ENCODE measurements at regions not wholly inside any gene's neighbourhood (a gene's known extent, or its start where the extent isn't known, plus 50 kb on each side); places are given as distances from the start of the nearest gene placed in this dataset.

DNA sequence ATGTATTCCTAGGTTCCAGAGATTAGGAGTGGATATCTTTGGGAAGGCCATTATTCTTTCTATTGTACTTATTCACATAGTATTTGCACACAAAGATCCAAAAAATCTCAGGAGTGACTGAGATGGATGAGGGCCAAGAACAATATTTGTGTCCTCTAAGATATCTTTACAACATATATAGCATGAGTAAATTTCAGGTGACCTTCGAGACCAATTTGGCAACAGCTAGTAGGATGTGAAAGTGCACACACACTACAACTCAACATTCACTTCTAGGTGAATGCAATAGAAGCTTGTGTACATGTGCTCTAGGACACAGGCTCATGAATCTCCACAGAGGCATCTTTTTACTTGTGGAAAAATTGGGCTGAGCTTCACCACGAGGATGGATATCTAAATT lies 224.0 kb downstream of the C1orf94 start:
- CTCF ChIA-PET: no interaction called here
- H4K20me1 ChIP-seq (replicated peaks; ENCODE audit: control insufficient read depth, extremely low read depth, insufficient read depth, low read length): no peaks in the 10 kb centered on the region
- FAIRE-seq (no peak), DNase-seq (ENCODE audit: low read depth, low spot score) (no peak)
- H3K36me3 ChIP-seq (ENCODE audit: control insufficient read depth in 2 of 2, extremely low read depth in 1 of 2, insufficient read depth in 2 of 2, low read length in 2 of 2): no peaks in the 10 kb centered on the region
- no peak overlapping the region for H3K27ac ChIP-seq (ENCODE audit: insufficient read depth, low read depth, low read length)
- no peak overlapping the region for H3K4me3 ChIP-seq (replicated peaks in 1 of 3; ENCODE audit: insufficient read depth in 1 of 3, low read depth in 1 of 3, low read length in 3 of 3)
- H3K9me3 ChIP-seq (replicated peaks; ENCODE audit: control insufficient read depth, insufficient read depth, low read length): no peaks in the 10 kb centered on the region
- dilution Hi-C loops (cut with MboI; ENCODE audit: extremely low pct_ligation_motif_present, low sequenced_read_pairs): no loop called here
- H3K4me2 ChIP-seq (ENCODE audit: insufficient read depth, low read length): no peak overlapping the region
- TF ChIP-seq, protein P1, sequence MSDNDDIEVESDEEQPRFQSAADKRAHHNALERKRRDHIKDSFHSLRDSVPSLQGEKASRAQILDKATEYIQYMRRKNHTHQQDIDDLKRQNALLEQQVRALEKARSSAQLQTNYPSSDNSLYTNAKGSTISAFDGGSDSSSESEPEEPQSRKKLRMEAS (IDR thresholded peaks at IDR 0.05; ENCODE audit: insufficient read depth, insufficient read length): no peak
- TF ChIP-seq FOS (IDR thresholded peaks at IDR 0.05; ENCODE audit: borderline replicate concordance, insufficient read depth, low read length) (no peak), JUN (IDR thresholded peaks at IDR 0.05; ENCODE audit: borderline replicate concordance, insufficient read depth, insufficient read length, low read depth) (no peak), MYC (IDR thresholded peaks at IDR 0.05; ENCODE audit: low read depth, low read length) (no peak), GATA2 (IDR thresholded peaks at IDR 0.05; ENCODE audit: insufficient read depth, insufficient read length, low read depth, low read length) (no peak), POLR2AphosphoS5 (IDR thresholded peaks at IDR 0.05; ENCODE audit: insufficient read depth, low read depth, low read length) (no peak), POLR2A (IDR thresholded peaks at IDR 0.05; ENCODE audit: low read depth, low read length) (no peak), EZH2 (IDR thresholded peaks at IDR 0.05; ENCODE audit: borderline replicate concordance, low read depth, low read length, severe bottlenecking) (no peak)
- TF ChIP-seq, protein P2, sequence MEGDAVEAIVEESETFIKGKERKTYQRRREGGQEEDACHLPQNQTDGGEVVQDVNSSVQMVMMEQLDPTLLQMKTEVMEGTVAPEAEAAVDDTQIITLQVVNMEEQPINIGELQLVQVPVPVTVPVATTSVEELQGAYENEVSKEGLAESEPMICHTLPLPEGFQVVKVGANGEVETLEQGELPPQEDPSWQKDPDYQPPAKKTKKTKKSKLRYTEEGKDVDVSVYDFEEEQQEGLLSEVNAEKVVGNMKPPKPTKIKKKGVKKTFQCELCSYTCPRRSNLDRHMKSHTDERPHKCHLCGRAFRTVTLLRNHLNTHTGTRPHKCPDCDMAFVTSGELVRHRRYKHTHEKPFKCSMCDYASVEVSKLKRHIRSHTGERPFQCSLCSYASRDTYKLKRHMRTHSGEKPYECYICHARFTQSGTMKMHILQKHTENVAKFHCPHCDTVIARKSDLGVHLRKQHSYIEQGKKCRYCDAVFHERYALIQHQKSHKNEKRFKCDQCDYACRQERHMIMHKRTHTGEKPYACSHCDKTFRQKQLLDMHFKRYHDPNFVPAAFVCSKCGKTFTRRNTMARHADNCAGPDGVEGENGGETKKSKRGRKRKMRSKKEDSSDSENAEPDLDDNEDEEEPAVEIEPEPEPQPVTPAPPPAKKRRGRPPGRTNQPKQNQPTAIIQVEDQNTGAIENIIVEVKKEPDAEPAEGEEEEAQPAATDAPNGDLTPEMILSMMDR (IDR thresholded peaks at IDR 0.05; ENCODE audit: extremely low read depth in 1 of 2, insufficient read depth in 1 of 2, low read depth in 1 of 2, low read length in 2 of 2): no peak
- H3K9me1 ChIP-seq (replicated peaks; ENCODE audit: control insufficient read depth, extremely low read depth, insufficient read depth, low read length): no peaks in the 10 kb centered on the region
- no peaks in the 10 kb centered on the region for H3K27me3 ChIP-seq (ENCODE audit: control insufficient read depth in 2 of 2, insufficient read depth in 2 of 2, low read length in 2 of 2)
- H3K4me1 ChIP-seq (ENCODE audit: control insufficient read depth, extremely low read depth, insufficient read depth, low read length): no peaks in the 10 kb centered on the region
- no peak overlapping the region for H2AFZ ChIP-seq (ENCODE audit: low read depth, low read length)
- POLR2A ChIA-PET: no interaction called here
- H3K79me2 ChIP-seq (ENCODE audit: control insufficient read depth, insufficient read depth, low read length): no peaks in the 10 kb centered on the region
- no TSS peak for BruUV-seq (replicated peaks)
- H3K9ac ChIP-seq (replicated peaks; ENCODE audit: extremely low read depth, insufficient read depth, low read length): no peak overlapping the region
- intact Hi-C loops (cut with micrococcal nuclease): no loop called here

Measured in endothelial cell of umbilical vein (primary cell).